ENCODE measurements at regions not wholly inside any gene's neighbourhood (a gene's known extent, or its start where the extent isn't known, plus 50 kb on each side); places are given as distances from the start of the nearest gene placed in this dataset.

DNA sequence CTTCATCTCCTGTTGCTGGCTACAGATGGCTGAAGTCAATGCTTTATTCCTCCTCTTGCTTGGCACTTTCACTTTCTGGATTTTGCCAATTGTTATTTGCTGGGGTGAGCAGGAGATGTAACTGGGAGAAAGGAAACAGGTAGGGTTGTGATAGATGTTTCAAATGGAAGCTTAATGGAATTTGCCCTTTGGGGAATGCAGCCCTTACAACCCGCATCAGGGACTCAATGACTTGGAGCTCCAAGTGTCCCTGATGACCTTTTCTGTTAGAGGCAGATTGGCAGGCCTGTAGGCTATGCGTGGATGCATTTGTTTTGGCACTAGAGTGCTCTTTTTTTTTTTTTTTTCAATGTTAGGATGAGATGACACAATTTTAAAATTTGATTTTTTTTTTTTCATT lies 219.9 kb upstream of the GLRA1 start:
- TF ChIP-seq, protein P1, sequence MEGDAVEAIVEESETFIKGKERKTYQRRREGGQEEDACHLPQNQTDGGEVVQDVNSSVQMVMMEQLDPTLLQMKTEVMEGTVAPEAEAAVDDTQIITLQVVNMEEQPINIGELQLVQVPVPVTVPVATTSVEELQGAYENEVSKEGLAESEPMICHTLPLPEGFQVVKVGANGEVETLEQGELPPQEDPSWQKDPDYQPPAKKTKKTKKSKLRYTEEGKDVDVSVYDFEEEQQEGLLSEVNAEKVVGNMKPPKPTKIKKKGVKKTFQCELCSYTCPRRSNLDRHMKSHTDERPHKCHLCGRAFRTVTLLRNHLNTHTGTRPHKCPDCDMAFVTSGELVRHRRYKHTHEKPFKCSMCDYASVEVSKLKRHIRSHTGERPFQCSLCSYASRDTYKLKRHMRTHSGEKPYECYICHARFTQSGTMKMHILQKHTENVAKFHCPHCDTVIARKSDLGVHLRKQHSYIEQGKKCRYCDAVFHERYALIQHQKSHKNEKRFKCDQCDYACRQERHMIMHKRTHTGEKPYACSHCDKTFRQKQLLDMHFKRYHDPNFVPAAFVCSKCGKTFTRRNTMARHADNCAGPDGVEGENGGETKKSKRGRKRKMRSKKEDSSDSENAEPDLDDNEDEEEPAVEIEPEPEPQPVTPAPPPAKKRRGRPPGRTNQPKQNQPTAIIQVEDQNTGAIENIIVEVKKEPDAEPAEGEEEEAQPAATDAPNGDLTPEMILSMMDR (IDR thresholded peaks at IDR 0.05; ENCODE audit: extremely low read depth in 1 of 2, insufficient read depth in 1 of 2, low read depth in 1 of 2, low read length in 2 of 2) = no peak
- TF ChIP-seq EZH2 (IDR thresholded peaks at IDR 0.05; ENCODE audit: borderline replicate concordance, low read depth, low read length, severe bottlenecking) (no peak), POLR2A (IDR thresholded peaks at IDR 0.05; ENCODE audit: low read depth, low read length) (no peak), FOS (IDR thresholded peaks at IDR 0.05; ENCODE audit: borderline replicate concordance, insufficient read depth, low read length) (no peak), GATA2 (IDR thresholded peaks at IDR 0.05; ENCODE audit: insufficient read depth, insufficient read length, low read depth, low read length) (no peak), POLR2AphosphoS5 (IDR thresholded peaks at IDR 0.05; ENCODE audit: insufficient read depth, low read depth, low read length) (no peak), MYC (IDR thresholded peaks at IDR 0.05; ENCODE audit: low read depth, low read length) (no peak), JUN (IDR thresholded peaks at IDR 0.05; ENCODE audit: borderline replicate concordance, insufficient read depth, insufficient read length, low read depth) (no peak)
- TF ChIP-seq, protein P2, sequence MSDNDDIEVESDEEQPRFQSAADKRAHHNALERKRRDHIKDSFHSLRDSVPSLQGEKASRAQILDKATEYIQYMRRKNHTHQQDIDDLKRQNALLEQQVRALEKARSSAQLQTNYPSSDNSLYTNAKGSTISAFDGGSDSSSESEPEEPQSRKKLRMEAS (IDR thresholded peaks at IDR 0.05; ENCODE audit: insufficient read depth, insufficient read length) = no peak

Measured in endothelial cell of umbilical vein (primary cell).